Spleen (tissue), 11 donors: ENCODE measurements at regions not wholly inside any gene's neighbourhood (a gene's known extent, or its start where the extent isn't known, plus 50 kb on each side); places are given as distances from the start of the nearest gene placed in this dataset.

Experiments used
- DNase-seq: peaks from one replicate; pipeline ENCODE4 v3.0.0-alpha.2; 2020
- H3K27ac ChIP-seq, 8 donors: fragments of 200-600 bp; sonication (generic) in 7 of 8; 1 replicate in 4 of 8; 2 replicates in 4 of 8; pipeline versions ENCODE4 v1.5.0 to v1.8.0; 2016 to 2021; ENCODE audit warnings: inconsistent platforms in 4 of 8, mild to moderate bottlenecking in 4 of 8, moderate library complexity in 1 of 8
- H3K27me3 ChIP-seq, 7 donors: fragments of 200-600 bp; sonication (generic) in 6 of 7; replicated peaks in 1 of 7; 1 replicate in 4 of 7; 2 replicates in 3 of 7; pipeline versions ENCODE4 v1.5.0 to v1.8.0; 2016 to 2021; ENCODE audit warnings: inconsistent platforms in 3 of 7, mild to moderate bottlenecking in 1 of 7
- H3K36me3 ChIP-seq, 6 donors: fragments of 200-600 bp; sonication (generic) in 5 of 6; 1 replicate in 4 of 6; 2 replicates in 2 of 6; pipeline versions ENCODE4 v1.5.0 to v1.8.0; 2016 to 2021; ENCODE audit warnings: inconsistent platforms in 2 of 6
- H3K4me1 ChIP-seq, 6 donors: fragments of 200-600 bp; sonication (generic) in 5 of 6; 1 replicate in 3 of 6; 2 replicates in 3 of 6; pipeline versions ENCODE4 v1.5.0 to v1.8.0; 2016 to 2021; ENCODE audit warnings: inconsistent platforms in 3 of 6
- H3K4me3 ChIP-seq, 8 donors: fragments of 200-600 bp; sonication (generic) in 7 of 8; 1 replicate in 4 of 8; 2 replicates in 4 of 8; pipeline versions ENCODE4 v1.5.0 to v1.8.0; 2016 to 2021; ENCODE audit warnings: inconsistent platforms in 4 of 8, mild to moderate bottlenecking in 4 of 8, moderate library complexity in 2 of 8
- H3K9me3 ChIP-seq, 8 donors: fragments of 200-600 bp; sonication (generic) in 7 of 8; 1 replicate in 4 of 8; 2 replicates in 4 of 8; pipeline versions ENCODE4 v1.5.0 to v1.8.0; 2016 to 2021; ENCODE audit warnings: inconsistent platforms in 4 of 8
- CTCF ChIP-seq, 11 experiments: fragments of 200-600 bp in 7 of 11; fragments of 450-650 bp in 4 of 11; sonication (generic) in 4 of 11; IDR thresholded peaks in 8 of 11; conservative IDR thresholded peaks in 3 of 11; 1 replicate in 7 of 11; 2 replicates in 4 of 11; pipeline versions ENCODE4 v1.4.0 to v1.8.0; 2016 to 2021; ENCODE audit warnings: antibody characterized with exemption in 11 of 11, inconsistent platforms in 4 of 11, mild to moderate bottlenecking in 1 of 11
- POLR2A ChIP-seq, 3 donors: fragments of 450-650 bp; IDR thresholded peaks; one replicate each; pipeline ENCODE4 v1.5.1; 2017; ENCODE audit warnings: antibody characterized with exemption in 3 of 3, mild to moderate bottlenecking in 1 of 3
- POLR2AphosphoS5 ChIP-seq, 3 donors: sonication (generic); formaldehyde crosslinking; IDR thresholded peaks; one replicate each; pipeline ENCODE4 v1.5.1; 2017; ENCODE audit warnings: antibody characterized with exemption in 3 of 3
- WGBS, 5 donors: extraction: QIAGEN DNeasy Blood & Tissue Kit in 3 of 5; methylation state at CpG; one replicate each; pipeline versions ENCODE4 v1.1.5 to v1.1.7; 2013 to 2018; 5-methylcytosine and 5-hydroxymethylcytosine counted together
- intact Hi-C: fragments of 100-400 bp; cut with DNase I; formaldehyde crosslinking; loops from one replicate; pipeline ENCODE4 v1.15.0; 2023; ENCODE audit warnings: low total_unique reads
- donor health status: healthy with polysubstance abuse.
- donor health status: DM: no; HTN: no; CAD: no; lungs with moderate emphysema.
- donor health status: DM: no; HTN: no; CAD: no.
- donor health status: Bipolar disorder and iron deficiency.
- donor health status: healthy.
- donor health status: DM: no; HTN: no; CAD: no.
- donor health status: DM: yes; HTN: yes; CAD: no.

GRCh38 chr2:82527124-82527523 is 1932.0 kb downstream of the SUCLG1 start:
- Histone ChIP-seq H3K27me3 (no peaks in the 10 kb centered on the region), H3K4me3 (no peak overlapping the region), H3K4me1 (no peaks in the 10 kb centered on the region), H3K36me3 (no peaks in the 10 kb centered on the region), H3K27ac (no peak overlapping the region), H3K9me3 (peaks cover 0 to 27% (median 16%) of the 10 kb centered on the region in 8 donors)
- TF ChIP-seq CTCF (IDR thresholded peaks at IDR 0.05 in 8 of 11, conservative IDR thresholded peaks at IDR 0.05 in 3 of 11) (no peak), POLR2A (IDR thresholded peaks at IDR 0.05) (no peak), POLR2AphosphoS5 (IDR thresholded peaks at IDR 0.05) (no peak)
- 91 to 98% (median 94%) methylated on average over 12 of the region's 12 CpGs for whole genome bisulfite sequencing, 5 donors
- intact Hi-C loops = no loop called here
- DNase-seq = no peak

GRCh38 chr2:82526277-82526676 is 1932.8 kb downstream of the SUCLG1 start:
- H3K36me3 ChIP-seq = no peaks in the 10 kb centered on the region
- peaks cover 0 to 27% (median 16%) of the 10 kb centered on the region in 8 donors for H3K9me3 ChIP-seq
- intact Hi-C loops = no loop called here
- H3K27ac ChIP-seq = no peak overlapping the region
- no peak overlapping the region for H3K4me3 ChIP-seq
- no peak for DNase-seq
- 88 to 94% (median 90%) methylated on average over 7 of the region's 7 CpGs for WGBS, 5 donors
- no peaks in the 10 kb centered on the region for H3K27me3 ChIP-seq
- TF ChIP-seq CTCF (IDR thresholded peaks at IDR 0.05 in 8 of 11, conservative IDR thresholded peaks at IDR 0.05 in 3 of 11) = no peak
- no peak for TF ChIP-seq POLR2AphosphoS5 (IDR thresholded peaks at IDR 0.05)
- H3K4me1 ChIP-seq = no peaks in the 10 kb centered on the region

GRCh38 chr2:82525744-82526143 is 1933.3 kb downstream of the SUCLG1 start:
- Histone ChIP-seq H3K36me3 (no peaks in the 10 kb centered on the region), H3K27ac (no peak overlapping the region), H3K9me3 (peaks cover 0 to 25% (median 14%) of the 10 kb centered on the region in 8 donors), H3K4me1 (no peaks in the 10 kb centered on the region), H3K27me3 (no peaks in the 10 kb centered on the region), H3K4me3 (no peak overlapping the region)
- 79 to 92% (median 87%) methylated on average over 8 of the region's 8 CpGs for WGBS, 5 donors
- no peak for DNase-seq
- intact Hi-C loops = no loop called here
- TF ChIP-seq POLR2AphosphoS5 (IDR thresholded peaks at IDR 0.05) (no peak), CTCF (IDR thresholded peaks at IDR 0.05 in 8 of 11, conservative IDR thresholded peaks at IDR 0.05 in 3 of 11) (no peak), POLR2A (IDR thresholded peaks at IDR 0.05) (no peak)

GRCh38 chr2:82524826-82525225 is 1934.3 kb downstream of the SUCLG1 start:
- Histone ChIP-seq H3K36me3 (no peaks in the 10 kb centered on the region), H3K9me3 (peaks cover 0 to 20% (median 13%) of the 10 kb centered on the region in 8 donors), H3K4me3 (no peak overlapping the region), H3K27me3 (no peaks in the 10 kb centered on the region), H3K4me1 (no peaks in the 10 kb centered on the region), H3K27ac (no peak overlapping the region)
- no peak for DNase-seq
- no peak for TF ChIP-seq POLR2A (IDR thresholded peaks at IDR 0.05)
- no peak for TF ChIP-seq POLR2AphosphoS5 (IDR thresholded peaks at IDR 0.05)
- TF ChIP-seq CTCF (IDR thresholded peaks at IDR 0.05 in 8 of 11, conservative IDR thresholded peaks at IDR 0.05 in 3 of 11) = no peak
- intact Hi-C loops = no loop called here
- WGBS, 5 donors = 87 to 93% (median 88%) methylated on average over 7 of the region's 7 CpGs
